DMS114 treated with DMSO at 0.1 percent for 48 hours (cell line): ENCODE measurements at regions not wholly inside any gene's neighbourhood (a gene's known extent, or its start where the extent isn't known, plus 50 kb on each side); places are given as distances from the start of the nearest gene placed in this dataset.
"Not testable (repeated sequence)": the region's sequence is repeated elsewhere in the genome, so short reads cannot be mapped to it uniquely, and the experiment has no call there.

Experiments used
- DNase-seq: peaks from one replicate; lab custom pipeline; 2025; ENCODE audit not compliant: unreplicated experiment; lab: John Stamatoyannopoulos, UW

DNA sequence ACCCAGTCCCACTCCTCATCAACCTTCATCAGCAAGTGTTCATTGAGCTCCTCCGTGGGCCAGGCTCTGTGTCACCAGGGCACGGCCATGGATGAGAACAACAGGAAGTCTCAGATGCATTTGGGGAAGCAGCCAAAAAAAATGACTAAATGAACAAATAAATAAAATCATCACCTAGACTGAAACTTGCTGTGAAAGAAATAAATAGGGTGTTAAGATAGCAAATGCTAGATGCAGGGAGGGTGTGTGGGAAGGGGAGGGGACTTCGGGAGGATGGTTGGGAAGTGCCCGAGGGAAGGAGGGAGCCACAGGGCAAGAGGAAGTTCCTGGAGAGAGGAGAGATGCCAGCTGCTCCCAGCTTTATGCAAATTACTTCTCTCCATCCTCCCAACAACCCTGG is 696.7 kb downstream of the PTPRU start:
- DNase-seq = no peak

DNA sequence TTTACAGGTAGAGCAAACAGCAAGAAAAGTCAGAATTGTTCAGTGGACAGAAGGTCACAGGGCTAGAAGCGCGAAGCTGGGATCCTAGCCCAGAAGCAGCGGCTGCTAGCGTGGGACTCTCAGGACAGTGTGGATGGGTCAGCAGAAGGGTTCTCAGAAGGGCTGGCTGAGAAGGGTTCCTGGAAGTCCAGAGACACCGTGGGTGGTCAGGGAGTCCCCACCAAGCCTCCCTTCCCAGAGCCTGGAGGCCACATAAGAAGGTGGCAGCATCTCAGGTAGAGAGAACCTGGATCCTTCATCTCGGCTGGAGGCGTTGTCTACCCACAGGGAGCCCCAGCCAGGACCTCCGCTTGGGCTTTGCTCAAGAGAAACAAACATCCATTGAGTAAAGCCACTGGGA is 696.3 kb downstream of the PTPRU start:
- DNase-seq = no peak

DNA sequence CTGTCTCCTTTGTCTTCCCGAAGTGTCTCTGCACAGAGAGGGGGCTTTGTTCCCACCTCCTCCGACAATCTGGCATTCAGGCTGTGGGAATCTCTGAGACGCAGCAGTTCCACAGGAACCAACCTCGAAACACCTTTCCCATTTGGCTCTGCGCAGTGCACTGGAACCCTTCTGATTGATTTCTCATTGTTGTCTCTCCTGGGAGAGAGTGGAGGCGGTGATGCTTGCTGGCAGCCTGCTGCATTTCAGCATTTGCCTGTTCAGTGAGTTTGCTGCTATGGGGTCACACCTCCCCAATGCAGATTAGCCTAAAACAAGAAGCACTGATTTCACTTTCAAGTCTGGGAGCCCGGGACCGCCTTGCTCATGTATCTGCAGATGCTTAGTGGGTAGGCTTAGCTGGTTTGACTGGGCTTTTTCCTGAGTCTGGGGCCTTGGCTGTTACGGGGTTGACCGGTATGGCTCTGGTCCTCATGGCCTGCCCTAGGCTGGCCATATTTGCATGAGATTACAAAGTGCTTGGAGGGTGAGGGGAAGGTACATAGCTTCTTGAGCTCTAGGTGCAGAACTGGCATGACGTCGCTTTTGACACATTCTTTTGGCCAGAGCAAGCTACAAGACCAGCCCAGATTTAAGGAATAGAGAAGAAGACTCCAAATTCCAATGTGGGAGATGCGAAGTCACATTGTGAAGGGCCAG is 695.3 kb downstream of the PTPRU start:
- DNase-seq = no peak

DNA sequence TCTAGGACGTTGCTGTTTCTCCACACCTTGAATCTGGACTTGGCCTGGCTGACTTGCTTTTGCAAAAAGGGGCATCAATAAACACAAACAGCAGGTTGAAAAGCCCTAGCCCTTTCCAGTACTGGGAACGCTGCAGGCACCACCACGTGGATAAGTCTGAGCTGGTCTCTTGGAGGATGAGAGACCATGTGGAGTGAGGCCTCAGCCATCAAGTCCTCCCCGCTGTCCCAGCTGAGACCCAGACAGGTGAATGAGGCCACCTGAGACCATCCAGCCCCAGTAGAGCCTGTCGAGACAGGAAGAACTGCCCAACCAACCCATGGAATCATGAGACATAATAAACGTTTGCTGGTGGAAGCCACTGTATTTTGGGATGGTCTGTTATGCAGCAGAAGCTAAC is 688.7 kb downstream of the PTPRU start:
- DNase-seq = no peak

DNA sequence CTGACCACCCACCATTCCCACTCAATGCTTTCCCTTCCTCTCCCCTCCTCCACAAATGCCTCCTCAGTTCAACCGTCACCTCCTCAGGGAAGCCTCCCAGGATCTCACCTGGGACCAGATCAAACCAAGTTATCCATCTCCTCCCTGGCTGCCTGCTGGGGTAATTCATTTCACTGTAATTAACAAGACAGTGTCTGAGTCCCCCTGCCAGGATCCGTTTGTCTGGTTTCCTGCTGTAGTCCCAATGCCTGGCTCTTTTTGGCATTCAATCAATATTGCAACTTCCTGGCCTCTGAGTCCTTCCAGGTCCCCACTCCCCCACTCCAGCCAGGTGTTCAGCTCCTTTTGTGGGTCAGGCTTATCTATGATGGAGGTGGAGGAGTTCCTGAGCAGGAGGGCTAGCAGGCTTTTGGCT is 687.7 kb downstream of the PTPRU start:
- no peak for DNase-seq

DNA sequence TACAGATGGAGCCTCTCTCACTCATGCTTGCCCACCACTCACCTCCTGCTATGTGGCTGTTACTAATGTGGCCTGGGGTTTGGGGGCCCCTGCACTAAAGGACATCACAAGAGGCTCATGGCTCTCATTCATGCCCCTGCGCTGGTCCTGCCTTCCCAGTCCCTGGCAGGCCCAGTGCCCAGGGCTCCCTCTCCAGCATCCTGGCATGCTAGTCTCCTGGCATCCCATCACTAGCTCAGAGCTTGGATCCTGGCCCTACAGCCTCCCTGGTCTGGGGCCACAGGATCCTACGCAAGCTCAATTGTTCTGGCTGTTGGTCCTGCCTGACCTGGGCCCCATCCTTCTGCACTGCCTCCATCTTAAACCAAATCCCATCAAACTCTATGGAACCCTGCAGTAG is 685.4 kb downstream of the PTPRU start:
- DNase-seq = no peak

DNA sequence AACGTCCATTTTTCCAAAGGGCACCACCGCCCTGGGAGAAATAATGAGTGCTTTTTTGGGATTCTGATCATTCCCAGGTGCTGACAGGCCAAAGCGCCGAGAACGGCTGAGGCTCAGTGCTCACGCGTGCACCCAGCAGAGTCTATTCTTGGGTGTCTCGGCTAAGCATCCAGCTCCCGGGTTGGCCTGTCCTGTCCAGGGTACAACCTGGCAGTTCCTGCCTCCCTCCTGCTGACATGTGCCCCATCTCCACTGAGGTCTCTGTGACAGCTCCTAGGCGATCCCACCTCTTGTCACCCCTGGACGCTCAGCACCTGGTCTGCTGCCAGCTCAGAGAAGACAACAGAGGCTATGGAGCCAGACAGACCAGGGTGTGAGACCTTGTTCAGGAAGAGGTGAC is 684.5 kb downstream of the PTPRU start:
- no peak for DNase-seq

DNA sequence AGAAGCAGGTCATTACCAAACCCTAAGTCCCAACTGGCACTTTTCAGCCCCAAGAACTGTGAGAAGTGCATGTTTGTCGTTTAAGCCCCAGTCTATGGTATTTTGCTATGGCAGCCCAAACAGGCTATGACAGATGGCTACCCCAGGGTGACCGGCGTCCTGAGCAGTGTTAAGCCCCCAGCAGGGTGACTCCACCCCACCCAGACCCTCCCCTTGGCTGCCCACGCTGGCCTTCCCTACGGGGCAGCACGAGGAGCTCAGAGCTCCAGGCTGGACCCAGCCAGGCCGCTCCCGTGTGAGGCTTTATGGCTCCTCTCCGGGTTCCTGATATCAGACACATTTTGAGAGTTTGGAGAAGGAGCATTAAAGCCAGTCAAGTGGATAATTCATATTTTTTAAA is 684.0 kb downstream of the PTPRU start:
- DNase-seq = no peak

DNA sequence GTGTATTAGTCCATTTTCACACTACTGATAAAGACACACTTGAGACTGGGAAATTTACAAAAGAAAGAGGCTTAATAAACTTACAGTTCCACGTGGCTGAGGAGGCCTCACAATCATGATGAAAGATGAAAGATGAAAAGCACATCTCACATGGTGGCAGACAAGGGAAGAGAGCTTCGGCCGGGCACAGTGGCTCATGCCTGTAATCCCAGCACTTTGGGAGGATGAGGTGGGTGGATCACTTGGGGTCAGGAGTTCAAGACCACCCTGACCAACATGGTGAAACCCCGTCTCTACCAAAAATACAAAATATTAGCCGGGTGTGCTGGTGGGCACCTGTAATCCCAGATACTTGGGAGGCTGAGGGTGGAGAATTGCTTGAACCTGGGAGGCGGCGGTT is 682.7 kb downstream of the PTPRU start:
- not testable (repeated sequence) for DNase-seq

DNA sequence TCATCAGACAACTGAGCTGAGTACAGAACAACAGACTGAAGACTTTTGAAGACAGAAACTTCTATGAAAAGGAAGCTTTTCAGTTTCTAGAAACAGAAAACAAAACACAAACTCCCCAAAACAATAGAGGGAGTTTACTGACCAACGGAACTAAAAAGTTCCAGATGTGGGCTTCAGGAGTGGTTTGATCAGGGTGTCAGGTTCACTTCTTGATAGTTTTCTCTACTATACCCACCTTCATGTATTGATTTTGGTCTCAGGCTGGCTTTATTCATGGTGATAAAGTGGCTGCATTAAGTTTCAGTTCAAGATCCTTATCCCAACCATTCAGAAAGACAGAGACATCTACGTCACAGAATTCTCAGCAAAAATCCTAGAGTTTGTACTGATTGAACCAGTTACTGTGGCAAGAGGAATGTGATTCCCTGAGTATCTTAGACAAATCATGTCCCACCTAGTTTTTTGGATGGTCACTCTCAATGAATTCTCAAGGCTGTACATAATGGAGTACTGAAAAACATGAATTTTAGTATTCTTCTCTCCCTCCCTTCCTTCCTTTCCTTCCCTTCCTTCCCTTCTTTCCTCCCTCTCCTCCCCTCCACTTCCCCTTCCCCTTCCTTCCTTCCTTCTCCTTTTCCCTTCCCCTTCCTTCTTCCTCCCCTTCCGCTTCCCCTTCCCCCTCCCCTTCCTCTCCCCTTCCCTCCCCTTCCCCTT is 680.5 kb downstream of the PTPRU start:
- no peak for DNase-seq

DNA sequence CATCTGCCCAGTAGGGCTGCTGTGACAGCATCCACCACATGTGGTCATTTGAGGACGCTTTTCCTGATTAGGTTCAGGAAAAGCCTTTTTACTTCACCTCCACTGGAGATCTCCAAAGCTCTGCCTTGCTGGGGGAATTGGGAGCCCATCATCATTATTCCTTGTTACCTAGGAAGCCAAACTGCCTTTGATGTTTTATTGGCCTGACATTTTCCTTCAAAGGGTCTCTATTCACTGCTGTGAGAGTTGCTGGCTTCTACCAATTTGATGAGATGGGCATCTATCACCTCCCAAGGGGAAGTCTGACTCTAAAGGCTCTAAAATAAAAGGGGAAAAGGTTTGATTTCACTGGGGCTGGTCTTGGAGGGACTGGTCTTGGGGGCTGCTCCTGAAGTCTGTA is 678.6 kb downstream of the PTPRU start:
- DNase-seq = no peak

DNA sequence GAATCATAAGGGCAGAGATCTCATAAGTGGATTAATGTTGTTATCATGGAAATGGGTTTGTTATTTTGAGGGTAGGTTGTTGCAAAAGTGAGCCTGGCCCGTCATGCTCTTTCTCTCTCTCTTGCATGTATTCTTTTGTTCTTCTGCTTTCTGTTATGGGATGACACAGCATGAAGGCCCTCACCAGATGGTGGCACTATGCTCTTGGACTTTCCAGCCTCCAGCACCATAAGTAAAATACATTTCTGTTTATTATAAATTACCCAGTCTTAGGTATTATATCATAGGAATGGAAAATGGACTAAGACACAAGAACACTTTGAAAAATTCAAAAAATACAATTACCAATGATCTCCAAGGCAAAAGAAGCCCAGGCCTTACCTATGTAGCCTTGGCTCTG is 676.1 kb downstream of the PTPRU start:
- peak; percentile 14 for DNase-seq

DNA sequence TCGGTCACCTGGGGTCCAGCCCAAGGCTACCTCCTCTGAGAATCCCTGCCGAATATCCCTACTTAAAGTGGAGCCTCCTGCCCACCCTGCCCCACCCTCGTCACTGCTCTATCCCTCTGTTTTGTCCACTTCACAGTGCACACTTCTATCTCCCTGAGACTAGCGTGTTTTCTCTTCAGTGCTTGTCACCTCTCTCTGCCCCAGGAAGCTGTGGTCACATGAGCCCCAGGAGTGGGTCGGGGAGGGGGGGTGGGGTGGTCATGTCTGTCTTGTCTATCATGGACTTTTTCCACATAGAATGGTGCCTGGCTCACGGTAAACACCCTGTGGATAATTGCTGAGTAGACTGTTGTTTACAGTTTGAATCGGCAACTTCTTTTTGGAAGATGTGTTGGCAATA is 673.6 kb downstream of the PTPRU start:
- DNase-seq = no peak

DNA sequence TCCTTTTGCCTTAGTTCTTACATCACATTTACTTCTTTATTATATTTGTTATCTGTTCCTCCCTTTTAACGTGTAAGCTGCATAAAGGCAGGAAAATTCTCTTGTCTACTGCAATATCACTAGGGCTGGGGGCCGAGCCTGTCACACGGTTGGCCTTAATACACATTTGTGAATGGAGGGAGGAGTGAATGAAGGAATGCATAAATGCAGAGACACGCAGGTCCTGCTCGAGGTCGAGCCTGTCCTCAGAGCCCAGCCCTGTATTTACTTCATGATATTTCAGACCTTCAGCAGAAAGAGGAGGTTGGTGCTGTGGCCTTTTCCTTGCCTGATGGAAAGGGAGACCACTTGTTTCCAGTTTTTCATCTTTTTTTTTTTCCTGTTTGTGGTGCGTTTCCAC is 671.3 kb downstream of the PTPRU start:
- no peak for DNase-seq

DNA sequence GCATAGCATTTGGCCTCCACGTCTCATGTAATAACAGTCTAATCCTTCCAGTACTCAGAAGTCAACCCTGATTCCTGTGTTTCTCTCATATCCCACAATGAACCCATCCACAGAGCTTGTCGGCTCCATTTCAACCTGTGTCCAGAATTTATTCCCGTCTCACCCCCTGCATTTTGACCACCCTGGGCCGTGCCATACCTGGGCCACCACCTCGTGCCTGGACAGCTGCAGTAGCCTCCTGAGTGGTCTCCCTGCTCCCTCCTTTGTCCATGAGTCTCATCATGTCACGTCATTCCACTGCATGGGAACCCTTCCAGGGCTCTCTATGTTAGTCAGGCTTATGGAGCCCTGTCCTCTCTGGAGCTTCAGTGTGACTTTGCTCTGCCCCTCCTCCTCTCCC is 670.6 kb downstream of the PTPRU start:
- no peak for DNase-seq

DNA sequence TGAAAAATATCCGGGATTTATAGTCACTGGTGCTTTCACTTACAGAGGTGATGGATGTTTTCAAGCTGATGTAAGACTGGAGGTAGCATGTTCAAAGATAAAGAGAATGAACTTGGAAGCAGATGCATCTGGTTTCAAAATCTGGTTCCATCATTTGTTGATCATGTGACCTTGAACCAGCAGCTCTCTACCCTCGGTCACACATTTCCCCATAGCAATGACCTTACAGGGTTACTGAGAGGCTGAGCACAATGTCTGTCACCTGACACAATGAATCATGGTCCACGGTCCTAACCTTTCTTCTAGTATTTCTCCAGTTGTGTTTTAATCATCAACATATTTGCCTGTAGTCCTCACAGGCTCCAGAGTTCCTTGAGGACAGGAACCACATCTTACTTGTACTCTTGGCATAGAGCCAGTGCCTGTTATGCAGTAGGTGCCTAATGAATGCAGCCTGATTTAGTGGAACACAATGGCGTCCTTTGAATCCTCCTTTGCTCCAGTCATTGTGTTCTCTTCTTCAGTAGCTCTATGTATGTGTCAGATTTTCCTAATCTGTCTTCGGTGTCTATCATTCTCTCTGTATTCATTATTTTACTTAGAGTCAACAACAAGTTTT is 667.3 kb downstream of the PTPRU start:
- DNase-seq = no peak

DNA sequence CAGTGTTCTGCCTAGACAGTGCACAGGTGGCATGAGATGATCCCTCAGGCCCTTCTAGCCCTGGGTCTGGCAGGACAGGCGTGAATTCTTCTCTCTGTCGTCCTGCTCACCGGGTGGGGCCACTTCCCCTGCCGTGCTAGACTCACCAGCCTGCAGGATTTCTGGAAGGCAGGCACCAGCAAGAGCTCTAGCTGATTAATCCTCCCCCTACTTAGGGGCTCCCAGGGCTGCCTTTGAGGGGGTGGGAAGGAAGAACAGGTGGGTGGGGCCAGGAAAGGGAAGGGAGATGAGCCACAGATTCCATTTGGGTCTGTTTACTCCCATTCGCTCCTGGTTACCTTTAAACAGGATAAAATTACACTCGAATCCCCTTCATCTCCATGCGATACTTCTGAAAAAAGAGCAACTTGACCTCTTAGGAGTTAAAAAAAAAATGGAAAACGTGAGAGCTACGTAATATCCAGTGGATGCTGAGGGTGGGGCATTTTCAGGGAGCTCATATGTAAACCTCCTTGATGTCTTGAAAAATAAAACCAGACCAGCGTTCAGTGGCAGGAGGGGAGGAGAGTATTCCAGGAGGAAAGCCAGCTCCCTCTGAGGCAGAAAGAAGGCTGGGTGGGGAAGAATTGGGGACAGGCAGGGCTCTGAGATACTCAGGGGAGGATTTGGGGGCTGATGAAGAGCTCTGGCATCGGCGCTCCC is 665.5 kb downstream of the PTPRU start:
- DNase-seq = no peak

DNA sequence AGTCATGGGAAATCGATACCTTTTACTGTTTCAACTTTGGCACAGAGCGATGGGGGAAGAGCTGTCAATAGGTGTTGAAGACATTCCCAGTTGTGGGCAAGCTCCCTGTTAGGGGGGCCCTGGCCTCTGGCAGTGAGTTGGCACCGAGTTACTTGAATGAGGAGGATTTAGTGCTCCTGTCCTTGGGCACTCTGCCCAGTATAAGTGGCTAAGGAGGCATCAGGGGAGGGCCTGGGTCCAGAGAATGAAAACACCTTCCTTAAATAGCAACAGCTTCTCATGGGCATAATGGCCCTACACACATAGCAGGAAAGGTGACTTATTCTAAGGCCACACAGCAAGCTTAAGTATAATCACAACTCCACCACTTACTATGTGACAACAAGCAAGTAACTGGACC is 664.4 kb downstream of the PTPRU start:
- no peak for DNase-seq

DNA sequence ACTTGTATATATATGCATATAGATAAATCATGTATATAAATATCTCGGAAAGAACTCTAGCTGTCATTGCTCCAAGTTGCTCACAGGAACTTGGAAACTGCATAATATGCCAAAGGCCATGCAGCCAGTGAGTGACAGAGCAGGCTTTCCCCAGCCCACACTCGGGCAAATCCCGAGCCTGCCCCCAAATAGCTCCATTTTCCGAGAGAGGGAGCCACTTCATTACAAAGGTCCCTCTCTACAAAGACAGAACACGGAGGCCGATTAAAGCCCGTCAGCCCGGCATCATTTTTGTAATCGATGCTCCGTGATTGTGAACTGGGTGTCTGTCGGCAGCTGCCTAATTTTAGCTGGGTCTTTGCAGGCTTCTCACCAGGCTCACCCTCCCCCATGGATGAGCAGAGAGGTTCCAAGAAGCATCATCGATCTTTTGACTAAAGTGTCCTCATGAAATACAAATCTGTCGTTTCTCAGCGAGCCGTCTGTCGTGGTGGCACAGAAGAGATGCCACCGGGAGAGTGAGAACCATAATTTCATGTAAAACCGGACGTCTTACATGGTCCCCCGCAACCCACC is 663.9 kb downstream of the PTPRU start:
- no peak for DNase-seq

DNA sequence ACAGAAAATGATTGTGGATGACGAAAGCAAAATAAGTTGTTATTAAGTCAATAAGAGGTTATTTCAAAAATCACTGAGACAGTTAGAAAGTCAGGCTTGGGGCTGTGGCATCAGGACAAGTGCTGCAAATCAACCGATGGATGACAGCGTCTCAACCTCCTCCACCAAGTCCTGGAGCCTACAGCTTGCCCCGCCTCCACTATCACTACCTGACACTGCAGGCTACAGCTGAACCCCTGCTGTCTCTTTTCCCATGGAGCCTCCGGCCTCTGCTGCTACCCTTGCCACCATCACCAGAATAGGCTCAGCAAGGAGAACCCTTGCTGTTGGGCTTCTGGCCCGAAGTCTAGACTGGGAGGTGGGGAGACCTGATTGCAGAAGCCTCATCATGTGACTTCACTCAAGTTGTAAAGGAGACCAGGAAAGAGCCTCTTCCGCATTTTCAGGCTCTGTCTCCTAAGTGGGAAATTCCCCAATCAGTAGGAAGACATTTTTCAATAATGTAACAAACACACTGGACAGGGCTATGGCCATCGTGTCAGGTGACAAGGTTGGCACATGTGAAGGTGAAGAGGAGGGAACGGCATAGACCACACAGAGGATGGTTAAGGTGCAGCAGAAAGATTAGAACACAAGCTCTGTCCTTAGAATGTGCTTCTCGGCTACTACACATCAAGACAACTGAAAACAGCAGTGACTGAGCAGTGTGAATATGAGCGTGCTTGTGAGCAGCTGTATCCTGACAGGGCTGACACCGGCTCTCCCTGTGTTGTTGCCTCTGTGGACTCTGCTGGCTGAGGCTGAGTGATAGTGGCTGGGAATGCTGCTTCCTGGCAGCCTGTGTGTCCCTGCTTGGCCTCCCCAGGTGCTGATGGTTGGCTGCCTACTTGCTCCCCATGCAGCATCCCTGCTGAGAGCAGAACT is 660.7 kb downstream of the PTPRU start:
- DNase-seq = no peak
